ENCODE measurements at regions not wholly inside any gene's neighbourhood (a gene's known extent, or its start where the extent isn't known, plus 50 kb on each side); places are given as distances from the start of the nearest gene placed in this dataset.

DNA sequence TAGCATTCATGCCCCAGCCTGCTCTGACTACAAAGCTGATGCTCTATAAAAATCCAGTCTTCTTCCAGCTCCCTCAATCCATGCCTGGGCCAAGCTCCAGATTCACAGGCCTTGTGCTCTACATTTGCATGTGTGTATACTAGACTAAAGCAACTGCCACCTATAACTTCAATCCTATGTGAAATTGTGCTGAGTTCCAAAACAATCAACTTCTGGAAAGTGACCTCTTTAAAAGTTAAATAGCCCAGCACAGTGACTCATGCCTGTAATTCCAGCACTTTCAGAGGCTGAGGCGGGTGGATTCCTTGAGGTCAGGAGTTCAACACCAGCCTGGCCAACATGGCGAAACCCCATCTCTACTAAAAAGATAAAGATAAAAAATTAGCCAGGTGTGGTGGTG is 114.3 kb upstream of the ZC3H12C start:
- TF ChIP-seq, protein P1, sequence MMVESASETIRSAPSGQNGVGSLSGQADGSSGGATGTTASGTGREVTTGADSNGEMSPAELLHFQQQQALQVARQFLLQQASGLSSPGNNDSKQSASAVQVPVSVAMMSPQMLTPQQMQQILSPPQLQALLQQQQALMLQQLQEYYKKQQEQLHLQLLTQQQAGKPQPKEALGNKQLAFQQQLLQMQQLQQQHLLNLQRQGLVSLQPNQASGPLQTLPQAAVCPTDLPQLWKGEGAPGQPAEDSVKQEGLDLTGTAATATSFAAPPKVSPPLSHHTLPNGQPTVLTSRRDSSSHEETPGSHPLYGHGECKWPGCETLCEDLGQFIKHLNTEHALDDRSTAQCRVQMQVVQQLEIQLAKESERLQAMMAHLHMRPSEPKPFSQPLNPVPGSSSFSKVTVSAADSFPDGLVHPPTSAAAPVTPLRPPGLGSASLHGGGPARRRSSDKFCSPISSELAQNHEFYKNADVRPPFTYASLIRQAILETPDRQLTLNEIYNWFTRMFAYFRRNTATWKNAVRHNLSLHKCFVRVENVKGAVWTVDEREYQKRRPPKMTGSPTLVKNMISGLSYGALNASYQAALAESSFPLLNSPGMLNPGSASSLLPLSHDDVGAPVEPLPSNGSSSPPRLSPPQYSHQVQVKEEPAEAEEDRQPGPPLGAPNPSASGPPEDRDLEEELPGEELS (CRISPR knock-in tag; IDR thresholded peaks at IDR 0.05), result no peak
- TF ChIP-seq ZNF224 (CRISPR knock-in tag; IDR thresholded peaks at IDR 0.05), result no peak
- TF ChIP-seq ZBTB8A (CRISPR knock-in tag; IDR thresholded peaks at IDR 0.05; ENCODE audit: borderline replicate concordance, low read depth), result no peak
- TF ChIP-seq, protein P2, sequence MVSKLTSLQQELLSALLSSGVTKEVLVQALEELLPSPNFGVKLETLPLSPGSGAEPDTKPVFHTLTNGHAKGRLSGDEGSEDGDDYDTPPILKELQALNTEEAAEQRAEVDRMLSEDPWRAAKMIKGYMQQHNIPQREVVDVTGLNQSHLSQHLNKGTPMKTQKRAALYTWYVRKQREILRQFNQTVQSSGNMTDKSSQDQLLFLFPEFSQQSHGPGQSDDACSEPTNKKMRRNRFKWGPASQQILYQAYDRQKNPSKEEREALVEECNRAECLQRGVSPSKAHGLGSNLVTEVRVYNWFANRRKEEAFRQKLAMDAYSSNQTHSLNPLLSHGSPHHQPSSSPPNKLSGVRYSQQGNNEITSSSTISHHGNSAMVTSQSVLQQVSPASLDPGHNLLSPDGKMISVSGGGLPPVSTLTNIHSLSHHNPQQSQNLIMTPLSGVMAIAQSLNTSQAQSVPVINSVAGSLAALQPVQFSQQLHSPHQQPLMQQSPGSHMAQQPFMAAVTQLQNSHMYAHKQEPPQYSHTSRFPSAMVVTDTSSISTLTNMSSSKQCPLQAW (CRISPR knock-in tag; IDR thresholded peaks at IDR 0.05), result no peak
- TF ChIP-seq, protein P3, sequence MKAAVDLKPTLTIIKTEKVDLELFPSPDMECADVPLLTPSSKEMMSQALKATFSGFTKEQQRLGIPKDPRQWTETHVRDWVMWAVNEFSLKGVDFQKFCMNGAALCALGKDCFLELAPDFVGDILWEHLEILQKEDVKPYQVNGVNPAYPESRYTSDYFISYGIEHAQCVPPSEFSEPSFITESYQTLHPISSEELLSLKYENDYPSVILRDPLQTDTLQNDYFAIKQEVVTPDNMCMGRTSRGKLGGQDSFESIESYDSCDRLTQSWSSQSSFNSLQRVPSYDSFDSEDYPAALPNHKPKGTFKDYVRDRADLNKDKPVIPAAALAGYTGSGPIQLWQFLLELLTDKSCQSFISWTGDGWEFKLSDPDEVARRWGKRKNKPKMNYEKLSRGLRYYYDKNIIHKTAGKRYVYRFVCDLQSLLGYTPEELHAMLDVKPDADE (CRISPR knock-in tag; IDR thresholded peaks at IDR 0.05), result no peak
- no peak for TF ChIP-seq FOXK1 (CRISPR knock-in tag; IDR thresholded peaks at IDR 0.05; ENCODE audit: borderline replicate concordance, low read depth)
- TF ChIP-seq, protein P4, sequence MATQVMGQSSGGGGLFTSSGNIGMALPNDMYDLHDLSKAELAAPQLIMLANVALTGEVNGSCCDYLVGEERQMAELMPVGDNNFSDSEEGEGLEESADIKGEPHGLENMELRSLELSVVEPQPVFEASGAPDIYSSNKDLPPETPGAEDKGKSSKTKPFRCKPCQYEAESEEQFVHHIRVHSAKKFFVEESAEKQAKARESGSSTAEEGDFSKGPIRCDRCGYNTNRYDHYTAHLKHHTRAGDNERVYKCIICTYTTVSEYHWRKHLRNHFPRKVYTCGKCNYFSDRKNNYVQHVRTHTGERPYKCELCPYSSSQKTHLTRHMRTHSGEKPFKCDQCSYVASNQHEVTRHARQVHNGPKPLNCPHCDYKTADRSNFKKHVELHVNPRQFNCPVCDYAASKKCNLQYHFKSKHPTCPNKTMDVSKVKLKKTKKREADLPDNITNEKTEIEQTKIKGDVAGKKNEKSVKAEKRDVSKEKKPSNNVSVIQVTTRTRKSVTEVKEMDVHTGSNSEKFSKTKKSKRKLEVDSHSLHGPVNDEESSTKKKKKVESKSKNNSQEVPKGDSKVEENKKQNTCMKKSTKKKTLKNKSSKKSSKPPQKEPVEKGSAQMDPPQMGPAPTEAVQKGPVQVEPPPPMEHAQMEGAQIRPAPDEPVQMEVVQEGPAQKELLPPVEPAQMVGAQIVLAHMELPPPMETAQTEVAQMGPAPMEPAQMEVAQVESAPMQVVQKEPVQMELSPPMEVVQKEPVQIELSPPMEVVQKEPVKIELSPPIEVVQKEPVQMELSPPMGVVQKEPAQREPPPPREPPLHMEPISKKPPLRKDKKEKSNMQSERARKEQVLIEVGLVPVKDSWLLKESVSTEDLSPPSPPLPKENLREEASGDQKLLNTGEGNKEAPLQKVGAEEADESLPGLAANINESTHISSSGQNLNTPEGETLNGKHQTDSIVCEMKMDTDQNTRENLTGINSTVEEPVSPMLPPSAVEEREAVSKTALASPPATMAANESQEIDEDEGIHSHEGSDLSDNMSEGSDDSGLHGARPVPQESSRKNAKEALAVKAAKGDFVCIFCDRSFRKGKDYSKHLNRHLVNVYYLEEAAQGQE (IDR thresholded peaks at IDR 0.05; ENCODE audit: borderline replicate concordance in 1 of 2, low read depth in 1 of 2, low read length in 2 of 2), result no peak
- TF ChIP-seq, protein P5, sequence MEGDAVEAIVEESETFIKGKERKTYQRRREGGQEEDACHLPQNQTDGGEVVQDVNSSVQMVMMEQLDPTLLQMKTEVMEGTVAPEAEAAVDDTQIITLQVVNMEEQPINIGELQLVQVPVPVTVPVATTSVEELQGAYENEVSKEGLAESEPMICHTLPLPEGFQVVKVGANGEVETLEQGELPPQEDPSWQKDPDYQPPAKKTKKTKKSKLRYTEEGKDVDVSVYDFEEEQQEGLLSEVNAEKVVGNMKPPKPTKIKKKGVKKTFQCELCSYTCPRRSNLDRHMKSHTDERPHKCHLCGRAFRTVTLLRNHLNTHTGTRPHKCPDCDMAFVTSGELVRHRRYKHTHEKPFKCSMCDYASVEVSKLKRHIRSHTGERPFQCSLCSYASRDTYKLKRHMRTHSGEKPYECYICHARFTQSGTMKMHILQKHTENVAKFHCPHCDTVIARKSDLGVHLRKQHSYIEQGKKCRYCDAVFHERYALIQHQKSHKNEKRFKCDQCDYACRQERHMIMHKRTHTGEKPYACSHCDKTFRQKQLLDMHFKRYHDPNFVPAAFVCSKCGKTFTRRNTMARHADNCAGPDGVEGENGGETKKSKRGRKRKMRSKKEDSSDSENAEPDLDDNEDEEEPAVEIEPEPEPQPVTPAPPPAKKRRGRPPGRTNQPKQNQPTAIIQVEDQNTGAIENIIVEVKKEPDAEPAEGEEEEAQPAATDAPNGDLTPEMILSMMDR (CRISPR knock-in tag; IDR thresholded peaks at IDR 0.05), result no peak
- no peak for TF ChIP-seq NFYC (CRISPR knock-in tag; IDR thresholded peaks at IDR 0.05)
- no peak for TF ChIP-seq YY1 (IDR thresholded peaks at IDR 0.05; ENCODE audit: insufficient read depth, insufficient replicate concordance, low read depth, low read length)
- no peak for TF ChIP-seq SMC3 (IDR thresholded peaks at IDR 0.05; ENCODE audit: low read length)

Data from HepG2 (cell line).